ENCODE measurements at regions not wholly inside any gene's neighbourhood (a gene's known extent, or its start where the extent isn't known, plus 50 kb on each side); places are given as distances from the start of the nearest gene placed in this dataset.
A peak's percentile ranks its signal among the peaks of the same experiment; 100 is the strongest.

GRCh38 chr1:234936612-234937389 lies 191.8 kb downstream of the TOMM20 start:
- no peak for DNase-seq (ENCODE audit: low spot score)

GRCh38 chr1:234934611-234935033 lies 194.0 kb downstream of the TOMM20 start:
- DNase-seq (ENCODE audit: low spot score), result no peak

- peak; percentile 55 for DNase-seq (ENCODE audit: low spot score)
Observed at GRCh38 chr1:234933475-234933874, 195.2 kb downstream of the TOMM20 start.

- DNase-seq (ENCODE audit: low spot score), result no peak
Observed at GRCh38 chr1:234932511-234933430, 195.9 kb downstream of the TOMM20 start.

GRCh38 chr1:234932106-234932505 lies 196.5 kb downstream of the TOMM20 start:
- DNase-seq (ENCODE audit: low spot score), result no peak

- DNase-seq (ENCODE audit: low spot score), result no peak
Observed at GRCh38 chr1:234931404-234931973, 197.1 kb downstream of the TOMM20 start.

GRCh38 chr1:234929369-234929768 lies 199.3 kb downstream of the TOMM20 start:
- DNase-seq (ENCODE audit: low spot score), result no peak

- DNase-seq (ENCODE audit: low spot score), result no peak
Observed at GRCh38 chr1:234928642-234929041, 200.0 kb downstream of the TOMM20 start.

- DNase-seq (ENCODE audit: low spot score), result no peak
Observed at GRCh38 chr1:234927971-234928640, 200.5 kb downstream of the TOMM20 start.

- no peak for DNase-seq (ENCODE audit: low spot score)
Observed at GRCh38 chr1:234927312-234927970, 201.2 kb downstream of the TOMM20 start.

GRCh38 chr1:234926559-234927311 lies 201.9 kb downstream of the TOMM20 start:
- peak; percentile 66 for DNase-seq (ENCODE audit: low spot score)

- no peak for DNase-seq (ENCODE audit: low spot score)
Observed at GRCh38 chr1:234926264-234926558, 202.4 kb downstream of the TOMM20 start.

- DNase-seq (ENCODE audit: low spot score), result no peak
Observed at GRCh38 chr1:234925440-234926263, 203.0 kb downstream of the TOMM20 start.

- no peak for DNase-seq (ENCODE audit: low spot score)
Observed at GRCh38 chr1:234924450-234925355, 203.9 kb downstream of the TOMM20 start.

GRCh38 chr1:234923626-234924025 lies 205.0 kb downstream of the TOMM20 start:
- DNase-seq (ENCODE audit: low spot score), result no peak

GRCh38 chr1:234922987-234923386 lies 205.7 kb downstream of the TOMM20 start:
- DNase-seq (ENCODE audit: low spot score), result no peak

GRCh38 chr1:234921266-234922062 lies 207.2 kb downstream of the TOMM20 start:
- no peak for DNase-seq (ENCODE audit: low spot score)

GRCh38 chr1:234920843-234921140 lies 207.8 kb downstream of the TOMM20 start:
- no peak for DNase-seq (ENCODE audit: low spot score)

Measured in germinal center (tissue), 1 donor.